HPDE6-E6E7 (cell line): ENCODE measurements at regions not wholly inside any gene's neighbourhood (a gene's known extent, or its start where the extent isn't known, plus 50 kb on each side); places are given as distances from the start of the nearest gene placed in this dataset.

Experiments used
- DNase-seq: peaks from one replicate; pipeline ENCODE4 v3.0.0; 2011; ENCODE audit warnings: missing footprints; ENCODE audit errors: extremely low spot score

DNA sequence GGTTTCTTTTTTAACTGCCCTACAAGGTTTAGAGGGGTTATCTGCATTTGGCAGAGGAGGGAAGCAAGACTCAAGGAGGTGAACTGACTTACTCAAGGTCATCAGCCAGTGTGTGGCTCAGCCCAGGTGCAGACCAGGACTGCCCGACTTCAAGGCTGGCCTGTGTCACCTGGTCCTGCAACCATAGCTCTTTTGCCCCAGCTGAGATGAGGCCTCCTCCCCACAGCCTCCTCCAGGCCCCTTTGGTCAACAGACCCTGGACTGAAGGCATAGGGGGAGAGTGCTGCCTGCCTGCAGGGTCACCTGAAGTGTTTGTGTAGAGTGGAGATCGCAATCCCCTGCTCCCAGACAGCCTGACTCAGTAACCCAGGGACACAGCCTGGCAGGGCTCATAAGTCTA, 168.5 kb upstream of the GLI2 start:
- DNase-seq, result no peak

DNA sequence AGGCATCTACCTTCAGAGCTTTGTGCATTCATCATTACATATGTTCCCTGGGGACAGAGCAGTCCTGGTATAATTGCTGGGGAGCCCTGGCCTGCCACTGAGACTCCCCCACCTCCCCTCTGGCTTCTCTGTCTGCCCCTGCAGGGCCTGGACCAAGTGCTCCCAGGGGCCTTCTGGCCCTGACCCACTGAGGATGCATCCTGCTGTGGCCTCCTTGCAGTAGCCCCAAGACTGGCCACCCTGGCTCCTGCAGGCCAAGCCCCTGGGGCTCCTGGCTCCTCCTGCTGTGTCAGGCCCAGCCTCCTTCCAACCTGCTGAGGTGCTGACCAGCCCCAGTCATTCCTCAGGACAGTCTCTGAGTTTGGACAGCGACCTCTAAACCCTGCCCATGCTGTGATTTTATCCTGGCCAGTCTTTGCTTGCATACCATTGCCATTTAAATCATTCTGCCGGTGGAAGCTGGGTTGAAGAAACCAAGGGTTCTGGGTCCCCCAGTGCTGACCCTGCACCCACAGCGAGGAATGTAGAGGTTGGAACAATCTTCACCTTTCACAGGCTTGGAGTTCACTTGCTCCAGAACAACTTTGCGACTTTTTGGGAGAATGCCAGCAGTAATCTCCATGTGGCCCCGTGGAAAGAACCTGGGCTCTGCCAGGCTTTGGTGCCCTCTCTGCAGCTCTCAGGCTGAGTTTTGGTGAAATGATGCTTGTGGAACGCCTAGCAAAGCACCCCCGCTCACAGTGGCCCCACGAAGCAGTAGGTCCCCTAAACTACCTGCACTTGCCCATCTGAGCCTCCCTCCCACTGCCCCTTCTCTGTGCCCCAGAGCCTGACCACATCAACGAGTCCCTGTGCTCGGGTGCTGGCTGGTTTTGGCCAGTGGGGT, 167.3 kb upstream of the GLI2 start:
- no peak for DNase-seq

DNA sequence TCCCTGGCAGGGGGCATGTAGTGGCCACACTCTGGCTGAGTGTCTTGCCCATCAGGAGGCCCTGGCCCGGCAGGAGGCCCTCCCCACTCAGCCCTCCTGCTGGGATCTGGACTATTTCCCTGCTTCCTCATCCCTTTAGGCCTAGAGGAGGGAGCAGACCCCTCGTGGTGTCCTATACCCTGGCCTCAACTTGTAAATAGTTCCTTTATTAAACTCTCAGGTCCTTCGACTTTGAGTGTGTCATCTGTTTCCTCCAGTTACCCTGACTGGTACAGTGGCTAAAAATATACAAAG, 166.7 kb upstream of the GLI2 start:
- no peak for DNase-seq

DNA sequence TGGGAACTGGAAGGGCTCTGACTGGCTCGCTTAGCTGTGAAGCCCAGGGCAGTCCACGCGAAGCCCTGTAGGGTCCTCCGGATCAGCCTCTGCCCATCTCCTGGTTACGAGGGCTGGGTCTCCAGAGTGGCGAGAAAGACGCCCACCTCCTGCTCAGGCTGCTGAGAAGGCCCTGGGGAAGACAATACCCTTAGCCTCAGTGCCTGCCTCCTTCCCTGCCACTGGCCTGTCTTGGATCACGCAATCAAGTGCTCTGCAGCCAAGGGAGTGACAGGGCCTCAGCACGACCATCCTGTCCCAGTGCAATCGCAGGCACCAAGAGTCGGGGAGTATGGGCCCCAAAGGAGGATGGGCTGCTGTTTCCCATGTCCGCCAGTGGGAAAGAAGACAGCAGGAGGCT, 165.7 kb upstream of the GLI2 start:
- DNase-seq, result no peak

DNA sequence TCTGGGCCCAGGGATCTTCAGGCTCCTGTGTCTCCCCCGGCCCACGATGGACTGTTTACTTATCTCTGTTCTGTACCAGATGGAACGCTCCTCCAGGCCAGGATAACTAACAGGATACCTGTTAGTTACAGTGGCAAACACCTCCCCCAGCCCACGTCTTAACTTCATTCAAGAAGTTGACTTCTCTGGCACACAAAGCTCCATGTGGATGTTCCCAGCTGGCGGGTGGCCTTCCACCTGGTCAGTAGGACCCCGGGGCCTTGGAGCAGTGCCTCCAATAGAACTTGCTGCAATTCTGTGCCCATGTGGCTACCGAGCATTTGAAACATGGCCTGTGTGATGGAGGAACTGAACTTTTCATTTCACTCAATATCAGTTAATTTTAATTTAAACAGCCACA, 165.1 kb upstream of the GLI2 start:
- no peak for DNase-seq

DNA sequence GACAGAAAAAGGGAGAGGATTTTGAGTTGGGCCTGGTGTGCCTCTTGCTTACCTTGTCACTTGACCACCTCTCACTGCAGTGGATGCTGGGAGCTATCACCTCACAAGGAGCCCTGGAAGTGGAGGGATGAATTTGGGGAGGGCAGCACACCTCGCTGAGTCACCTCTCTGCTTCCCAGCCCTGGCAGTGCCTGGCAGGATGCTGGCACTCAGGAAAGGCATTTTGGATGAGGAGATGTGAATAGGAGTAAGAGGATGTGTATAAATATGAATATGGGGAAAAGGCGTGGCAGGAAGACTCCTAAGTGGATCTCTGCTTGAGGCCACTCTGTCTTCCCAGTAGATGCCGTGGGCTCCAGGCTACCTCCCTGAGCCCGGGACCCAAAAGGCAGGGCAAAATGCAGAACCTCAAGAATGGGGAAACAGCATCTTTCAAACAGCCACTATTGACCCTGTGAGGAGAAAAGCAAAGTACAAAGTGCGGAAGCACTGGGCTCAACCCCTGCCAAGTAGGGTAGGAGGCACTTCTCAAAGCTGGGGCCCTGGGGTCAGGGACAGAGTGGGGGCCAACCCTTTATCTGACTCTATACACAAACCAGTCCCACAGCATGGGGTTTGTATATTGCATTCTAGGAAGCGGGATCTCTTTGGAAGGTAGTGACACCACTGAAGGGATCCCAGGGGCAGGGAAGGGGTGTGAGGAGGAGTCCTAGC, 164.5 kb upstream of the GLI2 start:
- no peak for DNase-seq

DNA sequence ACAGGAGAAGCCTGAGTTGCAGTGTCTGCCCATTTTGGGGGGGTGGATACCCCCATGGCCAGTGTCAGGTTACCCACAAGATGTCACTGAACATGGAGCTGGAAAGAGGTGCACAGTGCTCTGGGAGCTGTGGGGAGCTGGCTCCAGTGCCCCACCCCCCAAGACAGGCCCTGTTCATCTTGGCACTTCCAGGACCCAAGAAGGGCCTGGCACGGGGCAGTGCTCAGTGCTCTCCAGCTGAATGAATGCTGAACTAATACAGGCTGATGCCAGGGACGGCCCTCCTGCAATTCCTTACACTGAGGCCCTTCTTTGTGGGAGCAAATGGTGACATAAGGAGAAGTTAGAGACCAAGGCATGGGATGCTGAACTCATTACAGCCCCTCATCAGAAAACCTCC, 163.4 kb upstream of the GLI2 start:
- no peak for DNase-seq

DNA sequence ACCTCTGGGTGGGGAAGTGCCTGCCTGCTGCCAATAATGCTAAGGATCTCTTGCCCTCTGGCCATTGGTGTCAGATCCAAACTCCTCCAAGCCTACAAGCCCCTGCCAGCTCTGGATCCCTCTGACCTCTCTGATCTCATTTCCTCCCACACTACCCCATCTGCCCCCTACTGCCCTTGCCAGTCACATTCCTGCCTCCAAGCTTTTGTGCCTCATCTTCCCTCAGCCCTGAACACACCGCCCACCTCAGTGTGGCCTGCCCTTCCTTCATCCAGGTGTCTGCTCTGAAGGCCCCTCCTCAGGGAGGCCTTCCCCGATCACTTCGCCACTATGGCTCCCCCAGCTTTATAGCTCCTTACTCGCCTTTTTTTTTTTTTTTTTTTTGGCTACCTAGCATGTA, 161.0 kb upstream of the GLI2 start:
- no peak for DNase-seq

DNA sequence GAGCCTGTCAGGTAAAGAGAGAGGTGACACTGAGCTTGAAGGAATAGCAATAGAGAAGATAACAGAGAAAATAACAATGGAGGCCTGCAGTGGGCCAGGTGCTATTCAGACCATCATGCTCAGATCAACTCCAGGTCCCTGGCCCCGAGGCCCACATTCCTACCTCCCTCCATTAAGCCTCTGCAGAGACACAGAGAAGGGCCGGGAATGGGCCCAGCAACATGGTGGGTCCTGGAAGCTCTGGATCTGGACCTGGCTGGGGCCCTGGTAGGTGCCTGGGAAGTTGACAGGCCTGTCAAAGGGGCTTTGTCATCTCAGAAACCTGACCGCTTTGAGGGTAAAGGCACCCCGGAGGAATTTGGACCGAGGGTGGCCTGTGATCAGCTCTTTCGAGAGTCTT, 159.7 kb upstream of the GLI2 start:
- no peak for DNase-seq

DNA sequence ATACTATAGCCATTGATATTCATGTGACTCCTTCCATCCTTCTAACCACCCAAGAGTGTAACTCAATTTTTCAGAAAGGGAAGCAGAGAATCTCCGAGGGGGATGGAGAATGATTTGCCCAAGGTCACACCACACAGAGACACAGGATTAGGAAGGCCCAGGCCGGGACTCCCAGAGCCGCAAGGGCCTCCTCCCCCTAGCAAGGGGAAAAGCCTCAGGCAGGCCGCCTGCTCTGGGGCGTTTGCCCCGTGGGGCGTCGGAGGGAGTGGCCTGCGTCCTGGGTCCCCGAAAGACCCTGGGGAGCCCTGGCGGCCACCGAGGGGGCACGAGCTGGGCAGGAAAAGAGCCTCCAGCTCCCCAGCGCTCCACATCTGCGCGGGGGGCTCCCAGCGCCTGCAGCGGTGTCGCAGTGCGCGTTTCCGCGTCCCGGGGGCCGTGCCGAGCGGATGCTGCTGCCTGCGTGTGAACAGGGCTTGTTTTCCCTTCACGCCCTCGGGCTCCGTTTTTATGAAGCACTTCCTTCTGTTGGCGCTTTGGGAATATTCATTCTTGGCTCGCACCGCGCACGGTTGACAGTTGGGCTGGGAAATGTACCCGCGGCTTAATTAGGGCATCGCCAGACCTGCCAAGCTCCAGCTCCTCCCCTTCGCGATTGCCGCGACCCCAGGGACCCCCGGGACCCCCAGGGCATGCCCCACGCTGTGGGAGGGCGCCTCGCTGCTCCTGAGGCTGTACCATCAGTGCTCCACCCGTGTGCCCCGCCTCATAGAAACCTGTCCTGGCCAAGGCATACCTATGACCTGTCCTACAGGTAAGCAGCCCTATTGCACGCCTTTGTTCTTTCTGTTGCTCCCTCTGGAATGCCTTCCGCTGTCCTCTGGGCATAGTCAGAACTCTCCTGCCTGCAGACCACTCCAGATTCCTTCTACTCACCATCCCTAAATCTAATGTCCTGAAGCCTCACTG, 158.9 kb upstream of the GLI2 start:
- no peak for DNase-seq

DNA sequence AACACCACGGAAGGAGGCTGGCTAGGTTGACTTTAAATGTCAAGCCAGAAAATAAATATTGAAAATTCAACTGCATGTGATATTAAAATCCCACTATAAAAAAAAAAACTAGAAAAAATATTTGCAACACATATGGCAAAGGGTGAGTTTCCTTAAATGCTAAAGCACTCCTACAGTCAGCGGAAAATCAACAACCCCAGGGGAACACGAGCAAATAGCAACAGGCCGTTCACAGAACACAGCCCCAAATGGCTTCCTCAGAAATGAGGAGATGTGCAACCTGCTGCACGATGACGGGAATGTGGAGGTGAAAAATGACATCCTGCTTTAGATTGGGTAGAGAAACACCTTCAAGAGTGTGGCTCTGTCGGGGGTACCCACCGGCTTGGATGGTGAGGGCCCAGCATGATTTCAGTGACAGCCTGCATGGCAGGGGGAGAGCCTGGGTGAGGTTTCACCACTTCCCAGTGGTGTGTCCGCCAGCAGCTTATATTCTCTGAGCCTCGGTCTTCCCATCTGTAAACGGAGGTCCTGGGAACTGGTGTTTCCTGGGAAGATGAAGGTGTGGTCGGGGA, 157.9 kb upstream of the GLI2 start:
- DNase-seq, result no peak

DNA sequence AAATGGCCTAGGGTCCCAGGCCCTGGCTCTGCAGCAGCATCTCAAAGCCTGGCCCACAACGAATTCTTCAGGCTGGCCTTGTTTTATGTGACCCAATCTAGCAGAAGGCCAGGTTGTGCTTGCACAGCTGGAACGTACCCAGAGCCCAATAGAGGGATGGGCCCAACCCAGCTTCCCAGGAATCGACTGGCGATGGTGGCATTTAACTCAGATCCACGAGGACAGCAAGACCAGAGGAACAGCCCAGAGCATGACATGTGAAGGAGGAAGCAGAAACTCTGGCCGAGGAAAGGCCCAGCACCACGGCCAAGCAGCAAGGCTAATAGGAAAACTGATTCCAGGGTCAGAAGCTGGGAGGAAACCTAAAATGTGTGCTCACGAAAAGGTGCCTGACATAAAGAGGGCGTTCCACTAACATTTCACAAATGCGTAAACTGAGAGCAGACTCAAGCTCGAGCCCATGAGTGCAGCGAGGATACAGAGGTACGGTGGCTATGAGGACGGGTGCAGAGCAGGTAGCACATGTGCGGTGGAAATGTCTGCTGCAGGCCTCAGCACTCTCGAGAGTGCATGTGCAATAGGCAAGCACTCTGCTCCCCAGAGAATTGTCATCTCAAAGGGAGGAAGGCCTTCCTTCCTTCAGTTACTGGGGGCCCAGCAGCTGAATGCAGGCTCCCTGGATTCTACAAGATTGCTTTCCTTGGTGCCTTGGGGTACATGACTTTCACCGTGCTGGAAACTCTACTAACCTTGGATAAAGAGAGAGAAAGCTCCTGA, 156.9 kb upstream of the GLI2 start:
- DNase-seq, result no peak

DNA sequence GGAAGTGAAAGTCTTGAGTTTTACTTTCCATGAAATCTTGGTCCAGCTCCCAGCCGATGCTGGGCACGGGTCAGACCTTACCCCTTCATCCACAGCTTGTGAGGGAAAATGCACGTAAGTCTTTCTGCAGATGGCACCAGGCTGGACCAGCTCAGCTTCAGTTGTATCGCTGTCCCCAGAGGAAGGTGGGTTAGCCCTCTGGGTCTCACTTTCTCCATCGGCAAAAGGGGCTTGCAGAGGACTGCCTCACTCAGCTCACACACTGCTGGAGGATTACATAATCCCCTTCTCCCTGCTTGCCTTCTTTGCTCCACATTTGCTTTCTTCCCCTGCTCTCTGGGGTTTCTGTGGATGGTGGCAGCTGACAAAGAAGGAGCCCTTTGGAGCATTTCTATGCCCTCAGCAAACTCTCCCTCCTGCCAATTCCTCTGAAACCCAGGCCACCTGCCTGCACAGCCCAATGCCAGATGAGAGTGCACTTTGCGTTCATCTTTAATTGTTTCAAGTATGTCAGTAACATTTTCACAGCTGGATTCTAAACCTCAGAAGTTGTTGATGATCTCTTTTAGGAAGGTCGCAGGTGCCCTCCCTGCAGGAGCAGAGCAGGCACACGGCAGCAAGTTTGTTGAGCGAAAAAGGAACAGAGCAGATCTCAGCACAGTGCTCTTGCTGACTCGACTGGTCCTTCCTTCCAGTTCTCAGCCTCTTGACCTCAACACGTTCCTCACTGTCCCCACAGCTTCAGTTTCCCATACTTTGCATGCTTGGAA, 155.6 kb upstream of the GLI2 start:
- no peak for DNase-seq

DNA sequence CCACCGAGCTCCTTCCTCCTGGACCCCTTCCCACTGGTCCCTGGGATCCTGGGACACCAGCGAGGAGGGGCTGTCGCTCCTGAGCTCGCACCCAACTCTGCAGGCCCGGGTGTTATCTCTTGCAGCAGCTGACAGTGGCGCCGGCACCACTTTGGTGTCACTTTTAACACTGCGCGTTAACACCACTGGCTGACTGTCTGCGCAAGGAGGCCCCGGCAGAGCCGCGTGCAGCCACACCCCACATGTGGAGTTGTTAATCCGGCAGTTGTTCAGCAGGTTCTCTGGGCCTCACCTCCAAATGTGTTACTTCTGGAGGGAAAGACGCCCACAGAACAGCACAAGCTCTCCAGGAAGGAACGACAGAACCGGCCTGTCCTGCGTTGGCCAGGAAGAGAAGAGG, 155.0 kb upstream of the GLI2 start:
- DNase-seq, result no peak

DNA sequence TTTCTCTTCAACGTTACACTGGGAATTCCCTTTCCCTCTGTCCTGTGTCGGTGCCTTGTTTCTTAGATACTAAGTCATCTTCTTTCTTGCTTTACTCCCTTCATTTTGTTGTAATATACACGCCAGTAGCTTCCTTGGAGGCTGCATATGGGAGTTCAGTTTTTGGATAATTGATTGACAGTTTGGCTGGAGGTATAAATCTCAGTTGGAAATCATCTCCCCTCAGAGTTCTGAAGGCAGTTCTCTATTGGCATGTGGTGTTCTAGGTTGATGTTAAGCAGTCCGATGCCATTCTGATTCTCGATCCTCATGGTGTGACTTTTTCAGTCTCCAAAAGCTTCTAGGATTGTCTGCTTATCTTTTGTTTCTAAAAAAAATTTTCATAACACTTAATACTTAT, 152.5 kb upstream of the GLI2 start:
- DNase-seq, result no peak

DNA sequence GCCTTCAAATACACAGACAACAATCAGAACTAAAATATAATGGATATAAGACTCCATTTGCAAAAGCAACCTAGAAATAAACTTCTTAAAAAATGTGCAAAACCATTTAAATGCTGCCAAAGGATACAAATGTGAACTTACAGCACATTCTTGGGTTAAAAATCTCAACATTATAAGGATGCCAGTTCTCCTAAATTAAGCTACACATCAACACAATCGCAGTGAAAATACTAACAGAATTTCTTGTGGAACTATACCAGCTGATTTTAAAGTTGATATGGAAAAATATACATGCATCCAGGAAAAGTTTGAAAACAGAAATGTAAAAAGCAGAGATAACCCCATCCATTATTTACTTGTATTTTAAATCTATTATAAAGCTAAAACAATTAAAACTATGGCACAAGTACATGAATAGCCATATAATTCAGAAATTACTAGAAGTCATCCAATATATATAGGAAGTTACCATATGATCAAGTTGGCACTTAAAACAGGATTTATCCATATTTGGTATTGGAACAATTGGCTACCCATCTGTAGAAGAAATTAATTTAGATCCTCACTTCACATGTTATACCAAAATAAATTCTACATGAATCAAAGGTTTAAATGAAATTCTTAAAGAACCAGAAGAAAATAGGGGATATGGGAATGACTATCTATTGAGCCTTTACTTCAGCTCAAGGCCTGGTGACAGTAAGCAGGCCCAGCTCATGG, 151.7 kb upstream of the GLI2 start:
- no peak for DNase-seq

DNA sequence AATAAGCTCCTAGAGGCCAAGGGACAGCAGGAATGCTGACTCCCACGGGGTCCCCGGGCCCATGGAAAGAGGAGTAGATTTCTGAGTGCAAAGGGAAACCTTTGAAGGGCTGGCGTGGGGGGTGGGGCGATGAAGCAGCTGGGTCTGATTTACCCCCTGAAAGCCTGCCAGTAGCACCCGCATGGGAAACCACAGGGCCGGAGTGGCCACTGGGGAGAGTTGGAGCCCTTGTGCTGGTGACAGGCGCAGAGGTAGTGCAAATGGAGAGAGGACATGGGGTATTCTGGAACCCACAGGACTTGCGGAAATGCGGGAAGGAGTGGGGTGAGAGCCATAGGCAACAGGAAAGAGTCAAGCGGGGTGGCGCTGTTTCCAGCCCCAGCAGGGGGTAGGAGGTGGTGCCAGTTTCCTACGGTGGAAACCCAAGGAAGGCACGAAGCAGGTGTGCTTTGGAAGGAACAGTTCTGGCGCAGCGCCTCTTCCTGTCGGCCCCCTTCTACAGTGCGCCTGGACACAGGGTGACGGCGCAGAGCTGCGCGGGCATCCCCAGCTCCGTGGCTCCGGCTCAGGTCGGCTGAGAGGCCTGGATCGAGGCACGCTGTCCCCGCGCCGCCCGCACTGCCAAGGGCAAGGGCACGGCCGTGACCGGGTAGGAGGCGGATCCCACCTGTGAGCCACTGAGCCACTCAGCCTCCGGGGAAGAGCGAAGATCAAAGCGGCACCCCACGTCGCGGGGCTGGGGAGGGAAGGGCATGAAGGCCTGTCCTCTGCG, 149.0 kb upstream of the GLI2 start:
- DNase-seq, result no peak

DNA sequence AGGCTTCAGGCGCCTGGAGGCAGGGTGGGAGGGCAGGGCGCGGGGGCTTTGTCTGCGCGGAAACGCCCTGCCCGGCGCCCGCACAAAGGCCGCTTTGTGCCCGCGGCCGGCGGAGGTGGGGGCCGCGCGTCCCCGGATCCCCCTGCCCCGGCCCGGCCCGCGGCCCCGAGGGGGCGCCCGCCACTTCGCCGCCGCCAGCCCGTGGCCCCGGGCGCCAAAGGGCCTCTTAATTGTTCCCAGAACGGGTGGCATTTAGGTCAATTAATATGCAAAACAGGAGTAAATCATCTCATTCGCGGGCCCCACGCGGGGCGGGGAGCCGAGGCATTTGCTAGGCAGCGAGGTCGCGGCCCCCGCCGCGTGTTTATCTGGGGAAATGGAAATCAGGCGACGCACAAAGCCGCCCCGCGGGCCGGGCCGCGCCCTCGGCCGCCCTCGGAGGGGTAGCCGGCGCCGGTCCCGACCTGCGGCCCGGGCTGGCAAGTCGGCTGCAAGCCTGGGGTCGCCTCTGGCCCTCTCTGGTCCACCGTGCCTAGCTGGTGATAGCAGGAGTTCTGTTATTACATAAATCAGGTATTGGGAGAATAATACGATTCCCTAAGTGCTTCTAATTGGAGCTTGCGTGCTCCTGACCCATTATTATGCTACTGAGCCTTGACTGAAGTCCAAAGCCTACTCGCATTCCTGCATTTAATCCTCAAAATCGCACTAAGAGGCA, 148.2 kb upstream of the GLI2 start:
- no peak for DNase-seq

DNA sequence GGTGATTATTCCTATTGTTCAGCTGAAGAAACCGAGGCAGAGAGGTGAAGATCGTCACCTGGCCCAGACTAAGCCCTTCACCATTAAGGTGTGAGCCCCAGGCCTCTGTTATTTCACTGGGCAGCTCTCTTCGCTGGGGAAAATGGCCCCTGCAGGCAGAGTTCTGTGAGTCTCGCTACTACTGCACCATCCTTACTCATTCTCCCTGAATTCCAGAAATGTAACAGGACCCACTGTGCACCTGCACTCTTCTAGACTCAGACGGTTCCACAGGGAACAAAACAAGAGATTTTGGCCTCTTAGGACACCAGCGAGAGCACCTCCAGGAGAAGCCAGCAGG, 147.7 kb upstream of the GLI2 start:
- no peak for DNase-seq
